GM18520 (cell line): ENCODE measurements at regions not wholly inside any gene's neighbourhood (a gene's known extent, or its start where the extent isn't known, plus 50 kb on each side); places are given as distances from the start of the nearest gene placed in this dataset.
"Not testable (repeated sequence)": the region's sequence is repeated elsewhere in the genome, so short reads cannot be mapped to it uniquely, and the experiment has no call there.

Source experiments
- ATAC-seq: cut with Tn5 transposase; IDR thresholded peaks from one replicate; pipeline ENCODE4 v1.9.1; 2021; ENCODE audit not compliant: unreplicated experiment

GRCh38 chr17:55903028-55903690, 152.3 kb downstream of the PCTP start:
- no peak for ATAC-seq

- no peak for ATAC-seq
Observed at GRCh38 chr17:55909776-55910175, 158.9 kb downstream of the PCTP start.

- no peak for ATAC-seq
Observed at GRCh38 chr17:55911186-55911585, 160.3 kb downstream of the PCTP start.

DNA sequence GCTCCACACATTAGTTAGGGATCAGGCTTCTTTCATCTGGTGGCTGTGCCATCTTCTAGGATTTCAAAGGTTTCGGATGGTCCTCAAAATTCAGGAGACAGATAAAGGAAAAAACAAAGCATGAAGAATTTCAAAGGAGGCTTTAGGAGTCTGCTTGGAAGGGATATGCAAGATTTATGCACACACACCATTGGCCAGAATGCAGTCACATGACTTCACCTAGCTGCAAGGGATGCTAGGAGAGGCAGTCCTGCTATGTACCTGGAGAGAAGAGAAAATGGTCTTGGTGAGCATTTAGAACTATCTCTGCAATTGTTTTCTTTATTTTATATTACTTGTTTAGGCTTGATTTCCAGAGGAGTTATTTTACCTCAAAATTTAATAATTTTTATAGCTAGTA, 174.6 kb downstream of the PCTP start:
- ATAC-seq: no peak

DNA sequence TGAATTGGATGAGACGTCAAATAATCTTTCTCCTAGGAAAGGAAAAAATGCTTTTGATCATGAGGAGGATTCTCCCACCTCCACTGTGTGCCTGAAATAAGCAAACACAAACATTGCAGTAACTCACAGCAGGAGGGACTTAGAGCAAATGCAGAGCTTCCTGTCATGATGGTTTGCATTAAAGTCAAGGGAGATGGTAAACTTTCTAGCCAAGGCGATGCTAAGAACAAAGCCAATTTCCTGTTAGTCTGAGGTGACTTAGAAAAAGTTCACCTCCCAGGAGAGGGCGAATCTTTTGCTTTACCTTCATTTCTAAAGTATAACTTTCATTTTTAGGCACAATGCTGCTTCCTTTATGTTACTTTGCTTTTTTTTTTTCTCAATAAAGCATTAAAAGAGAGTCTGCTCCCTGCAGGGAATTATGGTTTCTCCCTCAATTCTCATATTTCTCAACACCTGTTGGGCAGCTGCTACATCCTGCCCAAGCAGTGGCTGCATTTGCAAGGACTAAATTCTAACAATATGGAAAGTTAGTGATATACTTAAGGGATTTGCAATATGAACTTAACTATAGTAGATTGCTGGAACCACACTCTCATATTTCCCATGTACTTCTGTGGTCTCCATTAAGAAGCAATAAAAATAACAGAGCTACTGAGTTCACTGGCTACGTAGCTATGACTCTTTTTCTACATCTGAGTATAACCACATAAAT, 175.6 kb downstream of the PCTP start:
- ATAC-seq: no peak

DNA sequence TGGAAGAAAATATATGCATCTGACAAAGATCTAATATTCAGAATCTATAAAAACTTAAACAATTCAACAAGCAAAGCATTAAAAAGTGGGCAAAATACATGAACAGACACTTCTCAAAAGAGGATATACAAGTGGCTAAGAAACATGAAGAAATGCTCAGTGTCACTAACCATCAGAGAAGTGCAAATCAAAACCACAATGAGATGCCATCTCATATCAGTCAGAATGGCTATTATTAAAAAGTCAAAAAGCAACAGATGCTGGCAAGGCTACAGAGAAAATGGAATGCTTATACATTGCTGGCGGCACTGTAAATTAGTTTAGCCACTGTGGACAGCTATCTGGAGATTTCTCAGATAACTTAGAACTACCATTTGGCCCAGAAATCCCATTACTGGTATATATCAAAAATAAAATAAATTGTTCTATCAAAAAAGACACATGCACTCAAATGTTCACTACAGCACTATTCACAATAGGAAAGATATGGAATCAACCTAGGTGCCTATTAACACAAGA, 179.5 kb downstream of the PCTP start:
- no peak for ATAC-seq

- no peak for ATAC-seq
Observed at GRCh38 chr17:55931446-55931845, 180.6 kb downstream of the PCTP start.

GRCh38 chr17:55932973-55933372, 182.1 kb downstream of the PCTP start:
- ATAC-seq: no peak

- ATAC-seq: not testable (repeated sequence)
Observed at GRCh38 chr17:55939181-55939810, 188.4 kb downstream of the PCTP start.

DNA sequence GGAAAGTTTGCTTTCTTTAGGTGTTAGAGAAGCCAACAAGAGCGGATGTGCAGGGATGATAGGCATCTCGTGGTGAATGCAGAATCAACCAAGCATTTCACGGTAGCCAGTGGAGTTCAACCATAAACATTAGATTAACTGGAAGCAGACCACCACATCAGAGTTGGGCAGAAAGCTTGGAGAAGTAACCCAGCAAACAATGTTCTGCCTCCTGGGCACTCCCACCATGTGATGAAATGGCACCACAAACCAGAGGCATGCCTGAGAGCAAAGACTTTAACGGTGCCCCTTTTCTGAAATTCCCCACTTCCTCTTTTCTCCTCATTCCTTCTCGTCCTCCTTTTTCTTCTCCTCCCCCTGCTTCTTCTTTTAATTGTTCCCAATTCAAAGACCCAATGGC, 193.5 kb upstream of the ANKFN1 start:
- no peak for ATAC-seq

DNA sequence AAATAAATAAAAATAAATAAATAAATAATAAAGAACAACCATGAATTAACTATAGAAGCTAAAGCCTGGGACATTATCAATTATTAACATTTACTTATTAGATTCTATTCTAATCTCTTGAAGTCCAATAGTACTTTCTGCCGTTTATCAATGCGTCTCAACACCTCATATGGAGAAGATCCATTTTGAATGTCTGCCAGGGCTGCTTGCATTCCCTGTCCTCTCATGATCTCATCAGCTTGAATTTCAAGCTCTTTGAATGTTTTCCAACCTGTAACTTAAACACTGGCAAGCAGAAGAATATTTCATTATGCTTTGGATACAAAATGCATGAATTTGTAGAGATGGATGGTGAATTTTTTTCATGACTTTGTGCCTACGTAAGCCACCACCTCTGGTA, 191.9 kb upstream of the ANKFN1 start:
- no peak for ATAC-seq

GRCh38 chr17:55962951-55963401, 190.3 kb upstream of the ANKFN1 start:
- ATAC-seq: no peak

- no peak for ATAC-seq
Observed at GRCh38 chr17:55964191-55964590, 189.1 kb upstream of the ANKFN1 start.

- no peak for ATAC-seq
Observed at GRCh38 chr17:55965051-55965450, 188.2 kb upstream of the ANKFN1 start.

- ATAC-seq: no peak
Observed at GRCh38 chr17:55969562-55970324, 183.5 kb upstream of the ANKFN1 start.

GRCh38 chr17:55978578-55978977, 174.7 kb upstream of the ANKFN1 start:
- ATAC-seq: no peak

GRCh38 chr17:55983096-55983495, 170.2 kb upstream of the ANKFN1 start:
- ATAC-seq: no peak

- ATAC-seq: no peak
Observed at GRCh38 chr17:55986817-55987216, 166.5 kb upstream of the ANKFN1 start.

DNA sequence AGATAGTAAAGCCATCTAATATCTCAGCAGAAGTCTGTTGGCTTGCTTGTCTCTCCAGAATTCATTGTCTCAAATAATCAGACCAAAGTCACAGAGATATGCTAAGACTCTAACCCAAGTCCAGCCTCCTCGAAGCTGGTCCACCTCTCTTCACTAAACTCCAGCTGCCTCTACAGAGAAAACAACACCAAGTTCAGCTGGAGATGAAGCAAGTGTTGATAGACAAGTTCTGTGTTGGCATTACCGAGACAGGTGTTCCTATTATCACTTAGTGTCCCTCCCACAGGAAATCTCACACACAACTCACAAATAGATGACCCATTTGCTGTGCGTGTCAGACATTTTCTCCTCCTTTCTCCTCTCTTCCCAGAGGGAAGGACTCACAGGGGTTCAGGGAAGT, 164.4 kb upstream of the ANKFN1 start:
- ATAC-seq: no peak

GRCh38 chr17:55990332-55991006, 162.8 kb upstream of the ANKFN1 start:
- no peak for ATAC-seq

DNA sequence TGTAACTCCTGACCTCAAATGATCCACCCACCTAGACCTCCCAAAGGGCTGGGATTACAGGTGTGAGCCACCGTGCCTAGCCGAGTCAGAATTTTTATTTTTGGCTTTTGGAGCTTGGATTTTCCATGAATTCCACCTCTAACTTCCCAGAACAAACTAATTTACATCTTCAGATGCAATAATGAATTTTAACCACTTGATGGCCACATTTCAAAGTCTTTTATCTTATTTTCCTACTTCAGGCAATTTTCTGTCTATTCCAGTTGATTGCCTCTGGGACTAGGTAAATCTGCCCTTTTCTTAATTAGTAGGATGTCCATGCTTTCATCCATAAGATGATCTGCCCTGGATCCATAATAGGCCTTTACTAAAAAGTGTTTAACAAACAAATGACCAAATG, 156.4 kb upstream of the ANKFN1 start:
- ATAC-seq: no peak
